ENCODE measurements at regions not wholly inside any gene's neighbourhood (a gene's known extent, or its start where the extent isn't known, plus 50 kb on each side); places are given as distances from the start of the nearest gene placed in this dataset.
"Not testable (repeated sequence)": the region's sequence is repeated elsewhere in the genome, so short reads cannot be mapped to it uniquely, and the experiment has no call there.

DNA sequence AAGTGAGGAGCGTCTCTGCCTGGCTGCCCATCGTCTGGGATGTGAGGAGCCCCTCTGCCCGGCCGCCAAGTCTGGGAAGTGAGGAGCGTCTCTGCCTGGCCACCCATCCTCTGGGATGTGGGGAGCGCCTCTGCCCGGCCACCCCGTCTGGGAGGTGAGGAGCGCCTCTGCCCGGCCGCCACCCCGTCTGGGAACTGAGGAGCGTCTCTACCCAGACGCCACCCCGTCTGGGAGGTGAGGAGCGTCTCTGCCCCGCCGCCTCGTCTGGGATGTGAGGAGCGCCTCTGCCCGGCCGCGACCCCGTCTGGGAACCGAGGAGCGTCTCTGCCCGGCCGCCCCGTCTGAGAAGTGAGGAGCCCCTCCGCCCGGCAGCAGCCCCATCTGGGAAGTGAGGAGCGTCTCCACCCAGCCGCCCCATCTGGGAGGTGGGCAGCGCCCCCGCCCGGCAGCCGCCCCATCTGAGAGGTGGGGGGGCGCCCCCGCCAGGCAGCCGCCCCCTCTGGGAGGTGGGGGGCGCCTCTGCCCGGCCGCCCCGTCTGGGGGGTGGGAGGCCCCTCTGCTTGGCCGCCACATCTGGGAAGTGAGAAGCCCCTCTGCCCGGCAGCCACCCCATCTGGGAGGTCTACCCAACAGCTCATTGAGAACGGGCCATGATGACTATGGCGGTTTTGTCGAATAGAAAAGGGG is 228.4 kb downstream of the CAAP1 start:
- DNase-seq = not testable (repeated sequence)

DNA sequence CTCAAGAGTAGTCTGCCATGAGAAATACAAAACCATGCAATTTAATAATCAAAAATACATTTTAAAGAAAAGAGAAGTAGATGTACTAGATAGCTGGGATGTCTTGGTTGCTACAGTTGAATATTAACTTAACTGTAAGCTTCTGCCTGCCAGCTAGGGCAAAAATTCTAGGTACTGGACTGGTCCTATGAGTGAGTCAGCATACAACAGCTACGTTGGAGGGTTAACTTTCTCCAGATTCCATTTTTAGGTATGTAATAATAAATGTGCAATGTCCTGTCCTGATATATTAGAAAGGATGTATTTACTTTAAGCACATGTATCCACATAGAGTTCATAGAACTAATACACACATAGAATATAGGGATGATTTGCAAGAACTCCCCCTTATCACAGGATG is 230.1 kb downstream of the CAAP1 start:
- no peak for DNase-seq

DNA sequence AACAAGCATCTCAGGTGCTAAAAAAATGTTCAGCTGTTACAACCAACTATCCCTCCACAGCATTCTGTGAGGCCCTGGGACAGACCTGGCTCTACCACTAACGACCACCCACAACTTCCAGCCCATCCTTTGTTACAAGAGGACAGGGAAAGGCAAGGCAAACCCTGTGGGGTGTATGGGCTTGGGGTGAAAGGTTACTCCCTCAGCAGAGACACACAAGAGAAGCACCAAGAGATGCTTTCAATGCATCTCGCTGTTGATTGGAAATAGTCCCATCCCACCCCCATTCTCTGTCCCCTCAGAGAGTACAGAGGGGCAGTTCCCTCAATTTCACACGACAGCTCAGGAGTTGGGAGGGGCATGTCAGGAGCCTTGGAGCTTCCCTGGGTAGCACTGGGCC is 234.1 kb downstream of the CAAP1 start:
- DNase-seq = no peak

DNA sequence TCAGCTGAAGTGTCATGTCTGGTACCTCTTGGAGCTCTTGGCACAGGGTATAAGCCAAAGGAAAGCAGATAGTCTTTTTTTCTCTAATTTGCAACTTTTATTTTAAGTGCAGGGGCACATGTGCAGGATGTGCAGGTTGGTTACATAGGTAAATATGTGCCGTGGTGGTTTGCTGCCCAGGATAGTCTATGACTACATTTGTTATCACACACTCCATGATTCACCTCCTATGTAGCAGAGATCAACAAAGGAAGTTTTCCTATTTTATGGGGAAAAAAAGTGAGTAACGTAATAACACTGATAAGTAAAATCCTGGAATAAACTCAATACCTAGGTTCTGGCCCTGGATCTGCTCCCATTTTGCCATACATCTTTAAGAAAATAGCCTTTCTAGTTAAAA is 234.6 kb downstream of the CAAP1 start:
- no peak for DNase-seq

DNA sequence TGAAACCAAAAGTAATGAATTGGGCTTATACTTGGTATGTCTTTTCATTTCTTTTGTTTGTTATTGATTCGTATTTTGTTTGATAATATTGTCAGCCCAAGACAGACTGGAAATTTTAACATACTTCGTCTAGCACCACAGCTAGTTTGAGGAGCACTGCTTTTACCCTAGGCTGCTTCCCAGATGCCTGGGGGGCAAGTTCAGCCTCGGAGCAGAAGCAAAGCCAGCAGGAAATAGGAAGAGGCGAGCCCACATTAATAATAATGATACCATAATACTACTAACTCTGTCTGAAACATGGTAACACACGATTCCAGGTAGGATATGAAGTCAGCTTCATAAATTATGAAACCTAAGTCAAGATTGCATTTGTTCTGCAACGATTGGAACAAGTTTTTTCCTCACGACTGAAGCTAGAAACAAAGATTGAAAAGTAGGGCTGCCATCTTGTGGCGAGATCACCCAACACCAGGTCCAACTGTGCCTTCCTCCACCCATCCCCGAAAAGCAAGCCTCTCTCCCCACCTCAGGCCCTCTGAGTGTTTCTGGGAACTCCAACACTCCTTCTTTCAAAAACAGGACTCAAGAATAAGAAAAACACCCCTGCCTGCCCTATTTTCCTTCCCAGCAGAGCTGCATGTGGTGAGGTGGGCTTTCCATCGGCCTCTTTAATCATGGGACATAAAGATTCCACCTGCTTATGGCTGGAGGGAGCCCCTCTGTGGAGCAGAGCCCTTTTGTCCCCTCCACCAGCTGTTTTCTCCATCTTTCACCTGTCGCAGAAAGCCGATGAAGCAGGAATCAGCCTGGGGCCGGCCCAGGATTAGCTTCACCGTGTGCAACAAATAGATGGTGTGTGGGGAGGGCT is 236.4 kb downstream of the CAAP1 start:
- no peak for DNase-seq

DNA sequence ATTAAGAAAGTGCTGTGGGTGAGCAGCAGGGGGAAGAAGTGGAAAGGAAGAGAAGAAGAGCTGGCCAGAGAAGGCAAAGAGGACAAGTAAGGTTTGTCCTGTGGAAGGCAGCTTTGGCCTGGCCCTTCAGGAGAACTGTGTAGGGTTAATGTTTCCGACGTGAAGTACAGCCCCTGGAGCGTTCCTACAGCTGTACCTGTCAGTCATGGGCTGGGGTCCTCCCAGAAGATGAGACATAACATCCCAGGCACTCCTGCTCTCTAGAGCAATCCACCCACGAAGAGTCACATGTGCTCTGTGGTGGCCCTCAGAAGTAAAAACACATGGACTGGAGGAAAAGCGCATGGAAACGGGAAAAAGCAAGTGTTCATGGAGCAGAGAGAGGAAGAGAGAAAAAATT is 237.4 kb downstream of the CAAP1 start:
- DNase-seq = no peak

DNA sequence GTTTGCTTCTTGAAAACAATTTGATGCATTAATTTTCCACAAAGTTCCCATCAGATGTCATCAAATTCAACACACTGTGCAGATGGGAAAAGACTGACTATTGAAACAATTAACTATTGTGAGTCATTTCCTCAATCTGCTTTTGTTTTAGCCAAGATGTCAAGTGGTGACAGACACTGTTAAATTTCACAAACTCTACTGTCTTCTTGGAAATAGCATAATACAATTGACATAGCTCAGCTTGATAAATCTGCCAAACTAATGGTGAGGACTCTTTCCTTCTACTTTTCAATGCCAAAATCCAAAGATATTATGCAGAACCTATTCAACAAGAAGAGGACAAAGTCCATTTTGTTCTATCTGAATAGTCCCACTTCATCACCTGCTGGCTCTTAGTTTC is 242.3 kb downstream of the CAAP1 start:
- DNase-seq = no peak

DNA sequence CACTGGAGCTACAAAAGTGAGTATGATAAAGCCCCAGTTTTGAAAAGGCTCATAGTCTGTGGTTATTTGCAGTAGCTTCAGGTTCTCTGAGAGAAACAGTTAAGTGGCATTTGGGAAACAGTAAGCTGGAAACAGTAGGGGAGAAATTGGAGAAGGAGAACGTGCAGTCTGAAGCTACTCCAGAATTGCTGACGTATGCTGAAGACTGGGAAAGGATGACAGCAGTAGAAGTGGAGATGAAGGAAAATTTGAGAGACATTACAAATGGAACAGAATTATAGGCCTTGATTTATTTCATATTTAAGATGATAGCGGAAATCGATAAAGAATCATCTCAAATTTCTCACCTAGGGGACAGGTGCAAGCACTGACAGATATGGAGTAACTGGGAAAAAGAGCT is 248.8 kb downstream of the CAAP1 start:
- no peak for DNase-seq

DNA sequence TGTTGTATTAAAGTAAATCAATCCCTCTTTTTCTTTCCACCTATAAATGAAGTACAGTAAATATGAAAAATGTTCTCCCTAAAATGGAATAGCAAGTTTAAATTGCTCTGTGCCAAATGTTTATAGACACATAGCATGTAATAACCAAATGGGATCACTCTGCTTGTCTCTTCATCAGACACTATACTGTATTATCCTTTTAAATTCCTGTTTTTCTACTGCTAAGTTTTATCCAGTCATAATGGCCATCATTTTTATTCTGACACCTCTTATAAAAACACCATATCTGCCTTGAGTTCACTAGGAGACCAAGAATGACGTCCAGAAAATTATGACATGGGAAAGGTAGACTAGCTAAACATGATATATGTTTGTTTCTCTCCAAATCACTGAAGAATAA is 252.8 kb downstream of the CAAP1 start:
- DNase-seq = no peak

DNA sequence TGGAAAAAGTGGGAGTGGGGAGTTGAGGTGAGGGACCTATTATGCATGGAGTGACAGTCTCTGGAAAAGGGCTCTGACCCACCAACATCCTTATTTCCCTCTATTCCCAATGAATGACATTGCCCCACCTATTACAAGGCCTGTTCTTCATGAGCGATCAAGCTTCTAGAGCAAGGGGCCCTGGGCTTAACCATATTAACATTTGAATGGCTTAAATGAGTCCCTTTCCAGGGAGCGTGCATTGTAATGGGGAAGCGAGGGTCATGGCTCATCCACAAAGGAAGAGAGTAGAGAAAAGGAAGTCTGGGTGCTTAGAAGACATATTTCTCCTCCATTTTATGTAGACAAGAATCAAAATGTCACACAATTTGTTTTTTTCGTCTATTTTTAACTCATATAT is 255.5 kb downstream of the CAAP1 start:
- DNase-seq = no peak

DNA sequence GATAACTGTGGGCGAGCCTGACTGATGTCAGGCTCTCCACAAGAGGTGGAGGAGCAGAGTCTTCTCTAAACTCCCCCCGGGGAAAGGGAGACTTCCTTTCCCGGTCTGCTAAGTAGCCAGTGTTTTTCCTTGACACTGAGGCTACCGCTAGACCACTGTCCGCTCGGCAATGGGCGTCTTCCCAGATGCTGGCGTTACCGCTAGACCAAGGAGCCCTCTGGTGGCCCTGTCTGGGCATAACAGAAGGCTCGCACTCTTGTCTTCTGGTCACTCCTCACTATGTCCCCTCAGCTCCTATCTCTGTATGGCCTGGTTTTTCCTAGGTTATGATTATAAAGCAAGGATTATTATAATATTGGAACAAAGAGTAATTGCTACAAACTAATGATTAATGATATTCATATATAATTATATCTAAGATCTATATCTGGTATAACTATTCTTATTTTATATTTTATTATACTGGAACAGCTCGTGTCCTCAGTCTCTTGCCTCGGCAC is 278.7 kb downstream of the CAAP1 start:
- not testable (repeated sequence) for DNase-seq

DNA sequence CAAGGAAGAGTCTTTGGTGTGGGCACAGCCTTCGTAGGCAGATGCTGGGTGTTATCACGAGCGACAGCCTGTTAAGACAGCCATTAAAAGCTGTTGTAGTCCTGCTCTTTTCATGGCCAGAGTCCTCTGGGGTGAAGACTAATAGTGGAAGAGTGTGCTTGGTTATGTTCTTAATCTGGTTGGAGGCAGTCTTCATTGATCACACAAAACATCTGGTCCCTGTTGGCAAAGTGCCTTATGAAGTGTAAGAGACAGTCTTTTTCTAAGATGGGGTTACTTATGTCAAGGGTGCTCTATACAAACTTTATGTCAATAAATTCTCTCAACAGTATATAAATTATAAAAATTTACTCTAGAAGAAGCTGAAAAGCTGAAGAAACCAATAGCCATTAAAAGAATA is 280.4 kb downstream of the CAAP1 start:
- no peak for DNase-seq

DNA sequence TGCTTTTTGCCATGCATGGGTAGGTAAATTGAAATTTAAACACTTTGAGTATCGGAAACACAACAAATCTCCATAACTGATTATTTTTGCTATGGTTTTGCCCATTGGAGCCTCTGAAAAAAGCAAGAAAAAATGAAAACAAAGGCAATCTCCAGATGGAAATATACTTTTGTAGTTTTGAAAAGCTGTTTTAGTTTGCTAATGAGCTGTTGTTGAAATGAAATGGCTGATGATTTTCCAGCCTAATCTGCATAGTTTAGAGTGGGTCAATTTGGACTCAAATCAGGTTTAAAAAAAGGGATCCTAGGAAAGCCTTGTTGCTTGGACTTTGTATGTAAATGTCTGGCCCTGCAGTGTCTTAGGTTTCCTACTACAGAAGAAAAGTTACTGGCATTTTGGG is 285.8 kb downstream of the CAAP1 start:
- DNase-seq = no peak

DNA sequence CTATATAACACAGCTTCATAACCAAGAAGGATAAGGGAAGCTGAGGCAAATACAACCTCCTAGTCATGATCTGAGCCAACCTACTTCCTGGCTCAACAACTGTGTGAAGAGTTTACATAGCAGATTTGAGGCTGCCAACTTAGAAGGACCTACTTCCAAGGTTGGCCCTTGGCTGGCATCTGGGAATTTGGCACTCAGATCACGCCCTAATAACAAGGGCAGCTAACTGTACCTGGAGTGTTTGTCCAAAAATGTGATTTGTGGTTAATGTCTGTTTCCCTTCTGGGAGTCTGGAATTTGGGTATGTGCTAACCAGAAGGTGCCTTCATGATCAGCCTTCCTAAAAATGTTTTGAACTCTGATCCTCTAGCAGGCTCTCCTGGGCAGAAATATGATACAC is 287.2 kb downstream of the CAAP1 start:
- no peak for DNase-seq

DNA sequence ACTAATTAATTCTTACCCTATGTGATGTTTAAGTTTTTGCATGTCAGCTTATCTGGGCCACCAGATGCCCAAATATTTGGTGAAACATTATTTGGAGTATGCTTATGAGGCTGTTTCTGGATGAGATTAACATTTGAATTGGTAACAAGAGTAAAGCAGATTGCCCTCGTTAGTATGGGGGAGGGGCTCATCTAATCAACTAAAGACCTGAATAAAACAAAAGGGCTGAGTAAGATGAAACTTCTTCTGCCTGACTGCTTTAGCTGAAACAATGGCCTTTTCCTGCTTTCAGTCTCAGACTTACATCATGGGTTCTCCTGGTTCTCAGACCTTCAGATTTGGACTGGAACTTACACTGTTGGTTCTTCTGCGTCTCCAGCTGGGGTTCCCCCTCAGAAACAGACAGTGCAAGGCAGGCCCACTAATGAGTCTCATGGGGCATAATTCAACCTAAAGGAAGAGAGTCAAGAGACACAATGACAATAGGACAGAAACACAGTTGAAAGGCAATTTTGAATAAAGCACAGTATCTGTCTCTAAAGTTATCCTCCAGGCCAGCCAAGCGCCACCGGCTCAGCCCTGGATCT is 288.4 kb downstream of the CAAP1 start:
- DNase-seq = no peak

DNA sequence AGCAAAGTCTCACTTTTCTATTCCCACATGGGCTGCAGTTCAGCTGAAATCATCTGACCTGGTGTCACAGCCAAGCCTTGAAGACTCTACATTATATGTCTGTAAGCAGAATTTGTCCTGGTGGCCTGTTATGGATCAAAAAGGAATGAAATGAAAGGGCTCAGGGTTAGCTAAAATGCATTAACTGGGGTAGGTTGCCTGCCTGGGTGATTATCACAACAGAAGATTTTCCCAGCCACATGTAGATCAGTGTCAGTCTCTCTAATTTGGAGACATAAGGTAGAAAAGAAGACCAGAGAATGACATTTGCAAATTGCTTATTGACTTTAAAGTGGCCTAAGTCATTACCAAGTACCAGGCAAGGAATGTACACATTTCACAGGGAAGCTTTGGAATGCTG is 289.0 kb downstream of the CAAP1 start:
- no peak for DNase-seq

DNA sequence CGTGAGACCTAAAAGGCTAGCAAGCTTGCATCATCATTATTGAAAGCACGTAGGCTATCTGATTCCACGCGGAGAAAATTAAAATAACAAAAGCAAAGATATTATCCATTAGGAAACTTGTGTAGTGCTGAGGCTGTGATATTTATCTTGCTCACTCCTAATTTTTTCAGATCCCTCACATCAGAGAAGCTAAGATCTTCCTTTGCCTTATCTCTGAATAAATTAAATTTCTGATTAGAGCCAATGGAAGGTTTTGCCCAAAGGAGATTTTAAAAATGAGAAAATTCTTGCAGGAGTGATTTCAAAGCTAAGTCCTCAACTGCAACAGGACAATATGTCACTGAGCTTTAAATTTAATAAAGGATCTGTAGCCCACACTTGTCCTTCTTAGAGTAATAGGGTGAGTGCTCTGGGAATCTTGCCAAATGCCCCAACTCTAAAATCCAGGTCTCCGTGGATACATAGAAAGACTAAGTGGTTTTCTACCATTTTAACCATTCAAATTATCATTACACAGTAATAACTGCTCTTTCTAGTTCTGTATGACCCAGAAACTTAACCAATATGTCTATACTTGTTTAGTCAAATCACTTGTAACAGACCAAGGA is 295.0 kb downstream of the CAAP1 start:
- no peak for DNase-seq

DNA sequence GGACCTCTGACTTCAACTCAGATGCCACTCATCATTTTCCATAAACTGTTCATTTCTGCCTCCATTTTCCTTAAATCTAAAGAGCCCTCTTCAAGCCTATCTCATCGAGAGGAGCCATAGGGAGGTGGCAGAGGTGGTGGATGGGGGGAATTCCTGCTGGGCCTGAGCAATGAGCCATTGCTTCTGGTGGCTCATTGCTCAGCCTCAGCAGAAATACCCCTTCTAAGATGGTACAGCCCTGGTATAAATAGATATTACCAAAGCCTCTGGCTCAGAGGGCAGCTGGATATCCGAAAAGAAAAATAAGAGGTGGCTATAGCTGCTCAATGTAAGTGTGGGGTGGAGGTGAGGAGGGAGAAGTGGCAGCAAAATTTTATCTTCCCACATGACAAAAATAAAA is 313.5 kb downstream of the CAAP1 start:
- DNase-seq = no peak

DNA sequence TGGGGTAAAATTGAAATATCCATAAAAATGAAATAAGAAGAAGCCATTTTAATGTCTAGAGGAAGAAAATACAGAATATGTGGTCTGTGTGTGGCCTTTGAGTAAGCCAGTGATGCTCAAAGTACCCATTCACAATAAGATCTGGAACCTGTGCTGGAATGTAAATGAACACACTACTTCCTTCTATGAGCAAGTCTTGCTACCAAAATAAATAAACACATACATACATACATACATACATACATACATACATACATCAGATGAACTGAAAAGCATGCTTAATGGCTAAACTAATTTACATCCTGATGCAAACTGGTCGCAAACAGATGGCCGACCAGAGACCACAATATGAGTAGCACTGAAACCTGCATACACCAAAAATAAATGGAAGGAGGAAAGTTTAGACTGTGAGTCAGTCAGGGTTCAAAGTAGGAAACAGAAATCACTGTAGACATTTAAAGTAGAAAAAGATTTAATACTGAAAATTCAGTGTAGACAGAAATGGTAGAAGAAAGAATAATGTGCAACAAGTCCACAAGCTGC is 317.6 kb downstream of the CAAP1 start:
- DNase-seq = no peak

DNA sequence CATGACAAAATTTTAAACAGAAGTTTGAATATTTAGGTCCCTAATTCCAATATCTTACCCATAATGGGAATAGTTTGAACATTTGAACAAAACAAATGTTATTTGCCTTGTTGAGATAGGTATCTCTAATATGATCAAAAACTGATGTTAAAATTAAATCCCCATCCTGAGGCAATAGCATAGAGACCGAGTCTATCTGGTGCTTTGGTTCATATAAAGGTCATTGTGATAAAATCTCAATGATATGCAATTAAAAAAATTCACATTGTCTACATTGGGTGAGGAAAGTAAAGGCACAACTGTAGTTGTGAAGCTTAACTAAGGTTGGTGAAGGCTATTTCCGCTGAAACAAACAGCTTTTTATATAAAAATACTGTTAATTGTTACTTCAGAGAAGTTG is 318.3 kb downstream of the CAAP1 start:
- no peak for DNase-seq

DNA sequence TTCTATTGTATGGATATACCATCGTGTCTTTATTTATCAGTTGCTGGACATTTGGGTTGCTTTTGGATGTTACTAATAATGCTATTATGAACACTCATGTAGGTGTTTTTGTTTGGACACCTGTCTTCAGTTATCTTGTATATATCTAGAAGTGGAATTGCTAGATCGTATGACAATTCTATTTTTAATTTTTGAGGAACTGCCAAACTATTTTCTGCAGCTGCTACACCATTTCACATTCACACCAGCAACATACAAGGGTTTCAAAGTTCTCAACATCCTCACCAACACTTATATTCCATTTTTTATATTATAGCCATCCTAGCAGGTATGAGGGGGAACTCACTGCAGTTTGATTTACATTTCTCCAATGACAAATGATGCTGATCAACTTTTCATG is 324.6 kb downstream of the CAAP1 start:
- no peak for DNase-seq

DNA sequence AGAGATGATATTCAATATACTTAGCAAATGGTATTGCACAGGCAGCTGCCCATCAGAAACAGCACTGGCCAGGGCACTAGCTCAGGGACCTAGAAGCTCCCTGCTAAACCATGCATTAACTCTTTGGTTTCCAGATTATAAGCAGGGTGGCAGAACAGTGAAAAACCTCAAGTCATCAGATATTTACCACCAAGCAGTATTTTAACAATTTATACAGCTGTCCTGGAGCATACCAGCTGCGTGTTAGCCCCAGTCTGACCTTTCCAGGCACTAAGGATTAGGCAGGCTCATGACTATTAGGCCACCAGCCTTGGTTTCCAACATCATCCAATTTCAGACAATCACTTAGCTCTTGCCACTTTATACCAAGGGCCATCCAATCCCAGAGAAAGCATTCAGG is 326.5 kb downstream of the CAAP1 start:
- DNase-seq = no peak

DNA sequence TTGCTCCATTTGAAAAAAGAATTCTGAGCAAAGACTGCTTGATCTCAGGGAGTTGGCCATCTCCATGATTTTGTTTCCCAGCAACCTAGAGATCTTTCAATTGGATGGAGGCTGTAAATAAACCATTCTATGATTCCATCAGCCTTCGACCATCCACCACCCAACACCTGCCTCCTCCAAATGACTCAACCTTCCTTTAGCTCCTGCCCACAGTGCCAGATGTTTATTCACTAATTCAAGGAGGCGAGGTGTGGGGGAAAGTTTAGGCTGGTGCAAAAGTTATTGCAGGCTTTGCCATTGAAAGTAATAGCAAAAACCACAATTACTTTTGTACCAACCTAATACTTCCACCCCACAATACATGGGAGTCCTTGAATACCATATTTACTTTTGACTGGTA is 327.5 kb downstream of the CAAP1 start:
- no peak for DNase-seq

Measured in NCI-H345 (cell line).